GM10266 (cell line): ENCODE measurements at regions not wholly inside any gene's neighbourhood (a gene's known extent, or its start where the extent isn't known, plus 50 kb on each side); places are given as distances from the start of the nearest gene placed in this dataset.

Experiments used
- DNase-seq: peaks from one replicate; pipeline ENCODE4 v3.0.0; 2012; ENCODE audit errors: extremely low spot score
- TF ChIP-seq, protein P1 (sequence below): IDR thresholded peaks from 2 replicates; pipeline ENCODE4 v1.5.1; 2012; ENCODE audit warnings: mild to moderate bottlenecking, low read depth; ENCODE audit not compliant: control insufficient read depth, insufficient read depth; ENCODE audit errors: missing control alignments

DNA sequence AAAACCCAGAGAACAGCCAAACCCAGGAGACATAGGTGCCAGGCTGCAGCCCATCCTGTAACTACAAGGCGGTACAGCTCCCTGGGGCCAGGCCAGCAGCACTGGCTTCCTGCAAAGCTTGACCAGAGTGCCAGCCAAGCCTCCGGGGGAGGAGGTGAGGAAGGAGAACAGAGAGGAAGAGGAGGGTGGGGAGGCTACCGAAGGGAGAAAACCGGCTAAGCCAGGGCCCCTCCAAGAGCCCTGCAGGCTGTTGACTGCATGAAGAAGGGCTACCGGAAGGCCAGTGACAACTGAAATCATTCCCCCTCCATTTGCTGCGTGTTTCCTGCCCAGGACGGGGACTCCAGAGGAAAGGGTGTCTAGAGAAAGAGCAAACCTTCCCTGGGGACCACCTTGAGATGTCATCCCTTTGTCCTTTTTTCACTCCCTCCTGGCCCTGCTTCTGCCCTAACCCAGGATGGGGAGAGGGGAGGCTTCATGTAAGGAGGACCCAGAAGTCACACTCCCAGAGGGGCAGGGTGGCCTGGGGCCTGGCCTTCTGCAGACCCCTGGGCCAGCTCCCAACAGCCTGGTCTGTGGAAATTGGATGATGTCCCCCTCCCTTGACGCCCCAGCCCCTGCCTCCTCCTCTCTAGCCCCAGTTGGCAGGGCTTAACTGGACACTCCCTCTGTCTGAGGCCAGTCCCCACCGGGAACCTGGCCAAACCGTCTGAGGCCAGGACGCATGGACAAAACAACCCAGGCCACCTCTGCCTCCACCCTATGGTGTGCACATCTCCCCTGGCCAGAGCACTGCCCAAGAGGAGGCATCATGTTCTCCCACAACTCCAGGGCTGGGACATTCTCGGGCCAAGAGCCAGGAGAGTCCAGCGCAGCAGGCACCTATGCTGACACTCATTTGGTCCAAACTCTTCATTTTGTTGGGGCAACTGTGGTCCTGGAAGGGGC is 207.8 kb downstream of the CYP26B1 start:
- TF ChIP-seq, protein P1, sequence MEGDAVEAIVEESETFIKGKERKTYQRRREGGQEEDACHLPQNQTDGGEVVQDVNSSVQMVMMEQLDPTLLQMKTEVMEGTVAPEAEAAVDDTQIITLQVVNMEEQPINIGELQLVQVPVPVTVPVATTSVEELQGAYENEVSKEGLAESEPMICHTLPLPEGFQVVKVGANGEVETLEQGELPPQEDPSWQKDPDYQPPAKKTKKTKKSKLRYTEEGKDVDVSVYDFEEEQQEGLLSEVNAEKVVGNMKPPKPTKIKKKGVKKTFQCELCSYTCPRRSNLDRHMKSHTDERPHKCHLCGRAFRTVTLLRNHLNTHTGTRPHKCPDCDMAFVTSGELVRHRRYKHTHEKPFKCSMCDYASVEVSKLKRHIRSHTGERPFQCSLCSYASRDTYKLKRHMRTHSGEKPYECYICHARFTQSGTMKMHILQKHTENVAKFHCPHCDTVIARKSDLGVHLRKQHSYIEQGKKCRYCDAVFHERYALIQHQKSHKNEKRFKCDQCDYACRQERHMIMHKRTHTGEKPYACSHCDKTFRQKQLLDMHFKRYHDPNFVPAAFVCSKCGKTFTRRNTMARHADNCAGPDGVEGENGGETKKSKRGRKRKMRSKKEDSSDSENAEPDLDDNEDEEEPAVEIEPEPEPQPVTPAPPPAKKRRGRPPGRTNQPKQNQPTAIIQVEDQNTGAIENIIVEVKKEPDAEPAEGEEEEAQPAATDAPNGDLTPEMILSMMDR: no peak
- DNase-seq: no peak

DNA sequence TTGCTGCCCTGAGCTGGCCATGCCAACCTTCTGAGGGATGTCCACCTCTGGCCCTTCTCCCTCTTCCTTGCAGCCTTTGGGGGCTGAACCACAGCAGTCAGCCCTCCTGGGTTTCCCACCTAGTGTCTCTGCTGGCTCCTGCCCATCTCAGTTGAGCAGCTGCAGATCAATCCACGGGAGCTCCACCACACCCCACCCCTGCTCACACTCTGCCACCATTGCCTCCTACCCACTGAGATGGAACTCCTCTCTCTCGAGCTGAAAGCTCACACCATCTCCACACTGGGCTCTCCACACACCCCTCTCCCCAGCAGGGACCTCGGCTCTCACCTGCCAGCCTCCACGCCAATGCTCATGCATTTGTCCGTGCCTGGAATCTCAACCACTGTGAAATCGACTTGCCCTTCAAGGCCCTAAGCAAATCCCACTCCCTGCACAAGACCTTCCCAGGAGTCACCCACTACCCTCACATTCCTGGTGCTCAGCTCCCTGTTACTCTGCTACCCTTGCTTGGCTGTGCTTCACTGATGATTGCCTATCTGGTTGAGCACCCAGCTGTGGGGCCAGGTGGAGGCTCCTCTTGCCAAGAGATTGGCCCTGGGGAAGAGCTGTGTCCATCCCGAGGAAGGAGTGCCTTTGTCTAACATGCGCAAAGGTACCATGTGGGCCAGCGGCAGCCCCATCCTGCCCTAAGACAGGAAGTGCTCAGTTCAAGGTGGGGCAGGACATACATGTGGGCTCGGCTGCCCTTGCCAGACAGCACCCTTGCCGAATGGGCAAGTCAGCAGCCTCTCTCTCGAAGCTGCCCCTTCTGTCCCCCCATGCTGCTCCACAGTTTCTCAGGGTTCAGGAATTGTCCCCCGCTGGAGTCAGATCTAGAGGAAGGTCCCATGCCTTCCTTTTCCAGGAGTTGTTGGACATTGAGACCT is 208.7 kb downstream of the CYP26B1 start:
- TF ChIP-seq, protein P1: no peak
- DNase-seq: no peak

DNA sequence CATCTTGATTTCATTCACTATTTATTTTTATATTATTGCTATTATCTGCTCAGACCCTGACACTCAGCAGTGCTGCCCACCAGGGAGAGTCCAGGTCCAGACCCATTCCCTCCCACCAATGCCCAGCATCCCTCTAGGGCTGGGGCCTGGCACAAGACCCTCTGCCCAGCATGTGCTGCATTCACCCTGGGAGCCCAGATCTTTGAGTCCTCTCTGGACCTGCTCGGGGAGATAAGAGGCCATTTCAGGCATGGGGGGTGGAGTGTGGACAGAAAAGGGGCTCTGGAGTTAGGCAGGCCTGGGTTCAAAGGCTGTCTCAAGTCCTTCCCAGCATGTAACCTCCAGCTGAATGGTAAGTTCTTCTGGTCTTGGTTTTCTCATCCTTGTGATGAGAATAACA is 209.6 kb downstream of the CYP26B1 start:
- TF ChIP-seq, protein P1: no peak

DNA sequence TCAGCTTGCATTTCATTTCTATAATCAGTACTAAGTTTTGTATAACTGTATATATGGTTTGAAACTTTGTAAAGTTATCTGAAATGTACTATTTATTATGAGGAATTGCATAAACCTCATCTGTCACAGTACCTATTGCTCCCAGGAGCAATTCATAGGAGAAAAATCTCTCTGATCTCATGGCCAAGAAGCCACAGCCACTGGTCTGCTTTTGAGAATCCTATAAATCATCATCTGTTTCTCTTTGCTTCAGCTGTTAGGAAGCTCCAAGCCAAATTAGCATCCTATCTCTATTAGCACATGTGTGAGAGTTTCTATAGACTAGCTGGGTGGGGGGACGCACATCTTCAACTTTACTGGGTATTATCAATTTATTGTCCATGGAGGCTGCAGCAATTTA is 210.3 kb downstream of the CYP26B1 start:
- no peak for DNase-seq
- TF ChIP-seq, protein P1: no peak

More for the DNA sequence above, 209.6 kb downstream of the CYP26B1 start:
- no peak for DNase-seq

DNA sequence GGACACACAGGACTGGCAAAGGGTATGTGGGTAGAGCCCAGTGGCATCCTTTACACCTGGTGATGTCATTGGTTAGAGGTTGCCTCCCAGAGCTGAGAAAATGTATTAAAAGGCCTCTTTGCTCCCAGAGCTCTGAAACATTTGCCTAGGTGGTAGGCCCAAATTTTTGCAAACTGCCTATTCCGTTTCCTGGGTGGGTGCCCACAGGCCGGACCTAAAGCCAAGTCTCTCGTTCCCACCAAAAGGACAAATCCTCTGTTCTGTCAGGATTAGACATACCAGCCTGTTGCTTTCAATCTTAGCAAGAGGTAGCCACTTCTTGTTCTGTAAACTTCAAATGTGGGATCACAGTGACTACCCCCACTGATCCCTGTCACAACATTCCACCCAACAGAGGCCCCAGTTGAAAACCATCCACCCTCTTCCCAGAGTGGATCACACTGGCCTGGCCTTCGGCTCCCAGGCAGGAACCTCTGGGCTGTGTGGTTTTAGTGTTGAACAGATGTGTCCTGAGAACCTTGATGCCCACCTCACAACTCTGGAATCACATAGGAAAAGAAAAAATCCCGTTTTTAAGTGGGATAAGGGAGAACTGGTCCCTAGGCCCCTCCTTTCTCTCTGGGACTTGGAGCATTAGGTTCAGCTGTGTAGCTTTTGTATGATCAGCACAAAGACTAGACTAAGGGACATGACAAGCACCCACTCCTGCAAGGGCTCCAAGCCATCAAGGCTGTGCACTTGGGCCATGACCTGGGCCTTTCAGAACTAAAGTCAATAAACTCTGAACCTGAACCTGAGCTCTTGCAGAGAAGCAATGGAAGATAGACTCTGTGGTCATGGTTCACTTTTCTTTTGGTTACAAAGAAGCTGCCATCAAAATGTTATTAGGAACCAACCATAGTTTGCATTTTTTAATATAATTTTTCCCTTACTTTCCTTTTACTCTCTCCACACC is 211.3 kb downstream of the CYP26B1 start:
- no peak for DNase-seq
- TF ChIP-seq, protein P1: no peak

DNA sequence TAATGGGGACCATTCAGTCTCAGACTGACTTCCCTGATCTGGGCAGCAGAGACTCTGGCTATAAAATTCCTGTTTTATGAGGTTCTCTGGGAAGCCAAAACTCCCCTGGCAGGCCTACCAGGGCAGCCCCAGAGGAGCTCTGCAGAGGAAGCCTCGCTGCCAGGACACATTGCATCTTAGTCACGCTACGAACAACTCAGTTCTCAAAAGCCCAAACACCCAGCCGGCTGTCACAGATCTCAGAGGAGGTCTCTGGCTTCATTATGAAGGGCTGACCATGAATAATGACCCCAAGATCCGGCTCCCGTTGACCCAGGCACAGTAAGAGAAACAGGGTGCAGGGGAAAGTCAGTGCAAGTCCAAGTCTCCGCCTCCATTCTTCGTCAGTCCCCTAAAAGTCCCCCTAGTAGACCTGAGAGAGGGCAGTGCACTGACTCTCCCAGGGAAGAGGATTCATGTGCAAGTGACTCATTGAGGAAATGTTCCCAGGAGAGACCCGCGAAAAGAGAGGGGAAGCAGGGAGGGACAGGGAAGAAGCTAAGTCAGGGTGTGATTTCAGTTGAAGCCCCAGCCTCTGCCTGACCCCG is 212.3 kb downstream of the CYP26B1 start:
- TF ChIP-seq, protein P1: no peak
- no peak for DNase-seq
